Fibroblast of the aortic adventitia (primary cell): ENCODE measurements at regions not wholly inside any gene's neighbourhood (a gene's known extent, or its start where the extent isn't known, plus 50 kb on each side); places are given as distances from the start of the nearest gene placed in this dataset.

Source experiments
- DNase-seq: peaks from one replicate; pipeline ENCODE4 v3.0.0-alpha.2; 2010; ENCODE audit warnings: low read depth
- H3K4me3 ChIP-seq: 2 replicates; pipeline ENCODE4 v1.5.1; 2011; ENCODE audit warnings: low read depth, mild to moderate bottlenecking, control low read depth, low read length, moderate library complexity
- CTCF ChIP-seq: IDR thresholded peaks from 2 replicates; pipeline ENCODE4 v1.5.1; 2011; ENCODE audit warnings: mild to moderate bottlenecking, low read length, control low read depth, inconsistent platforms; ENCODE audit not compliant: insufficient read depth

- DNase-seq, result no peak
- no peak for TF ChIP-seq CTCF
- no peak overlapping the region for H3K4me3 ChIP-seq
Measured at GRCh38 chr5:1998716-1999317, 116.1 kb upstream of the IRX4 start.

GRCh38 chr5:1998348-1998669, 115.6 kb upstream of the IRX4 start:
- TF ChIP-seq CTCF, result no peak
- no peak overlapping the region for H3K4me3 ChIP-seq
- no peak for DNase-seq

- H3K4me3 ChIP-seq, result no peak overlapping the region
- no peak for TF ChIP-seq CTCF
- no peak for DNase-seq
Measured at GRCh38 chr5:1997640-1998347, 115.1 kb upstream of the IRX4 start.

GRCh38 chr5:1995491-1995890, 112.8 kb upstream of the IRX4 start:
- DNase-seq, result no peak
- TF ChIP-seq CTCF, result no peak
- H3K4me3 ChIP-seq, result no peak overlapping the region

- no peak for TF ChIP-seq CTCF
- H3K4me3 ChIP-seq, result no peak overlapping the region
- no peak for DNase-seq
Measured at GRCh38 chr5:1987471-1987870, 104.7 kb upstream of the IRX4 start.

- no peak for DNase-seq
- TF ChIP-seq CTCF, result no peak
- H3K4me3 ChIP-seq, result no peak overlapping the region
Measured at GRCh38 chr5:1985781-1986180, 103.1 kb upstream of the IRX4 start.
